ENCODE measurements at regions not wholly inside any gene's neighbourhood (a gene's known extent, or its start where the extent isn't known, plus 50 kb on each side); places are given as distances from the start of the nearest gene placed in this dataset.

GRCh38 chr12:60101715-60102114 is 505.9 kb downstream of the SLC16A7 start:
- no peak overlapping the region for H3K27ac Mint-ChIP-seq
- DNase-seq: no peak

GRCh38 chr12:60106214-60106613 is 510.4 kb downstream of the SLC16A7 start:
- H3K4me3 Mint-ChIP-seq: no peak overlapping the region
- H3K27me3 Mint-ChIP-seq: no peaks in the 10 kb centered on the region
- CTCF ChIA-PET: no interaction called here

More at GRCh38 chr12:60101715-60102114, 505.9 kb downstream of the SLC16A7 start:
- no peaks in the 10 kb centered on the region for H3K4me1 Mint-ChIP-seq
- H3K27me3 Mint-ChIP-seq: no peaks in the 10 kb centered on the region
- CTCF ChIA-PET: no interaction called here
- peaks cover 4% of the 10 kb centered on the region for H3K9me3 Mint-ChIP-seq
- no peaks in the 10 kb centered on the region for H3K36me3 Mint-ChIP-seq
- no peak overlapping the region for H3K4me3 Mint-ChIP-seq

GRCh38 chr12:60107992-60108391 is 512.2 kb downstream of the SLC16A7 start:
- H3K4me1 Mint-ChIP-seq: no peaks in the 10 kb centered on the region
- CTCF ChIA-PET: no interaction called here
- H3K27me3 Mint-ChIP-seq: no peaks in the 10 kb centered on the region
- H3K9me3 Mint-ChIP-seq: no peaks in the 10 kb centered on the region
- no peak overlapping the region for H3K4me3 Mint-ChIP-seq
- no peak for DNase-seq
- no peaks in the 10 kb centered on the region for H3K36me3 Mint-ChIP-seq
- no peak overlapping the region for H3K27ac Mint-ChIP-seq

More at GRCh38 chr12:60106214-60106613, 510.4 kb downstream of the SLC16A7 start:
- no peak for DNase-seq
- Mint-ChIP-seq H3K9me3 (no peaks in the 10 kb centered on the region), H3K4me1 (no peaks in the 10 kb centered on the region), H3K36me3 (no peaks in the 10 kb centered on the region), H3K27ac (no peak overlapping the region)

GRCh38 chr12:60112063-60112462 is 516.2 kb downstream of the SLC16A7 start:
- no peak overlapping the region for H3K4me3 Mint-ChIP-seq
- H3K9me3 Mint-ChIP-seq: peaks cover 2% of the 10 kb centered on the region
- H3K36me3 Mint-ChIP-seq: no peaks in the 10 kb centered on the region
- no peak overlapping the region for H3K27ac Mint-ChIP-seq
- no peak for DNase-seq
- H3K27me3 Mint-ChIP-seq: no peaks in the 10 kb centered on the region
- CTCF ChIA-PET: no interaction called here
- no peaks in the 10 kb centered on the region for H3K4me1 Mint-ChIP-seq

- CTCF ChIA-PET: no interaction called here
- Mint-ChIP-seq H3K27ac (no peak overlapping the region), H3K4me1 (no peaks in the 10 kb centered on the region), H3K27me3 (no peaks in the 10 kb centered on the region), H3K4me3 (no peak overlapping the region), H3K36me3 (no peaks in the 10 kb centered on the region), H3K9me3 (peaks cover 2% of the 10 kb centered on the region)
- DNase-seq: no peak
Measured at GRCh38 chr12:60112763-60113162, 516.9 kb downstream of the SLC16A7 start.

GRCh38 chr12:60114169-60114568 is 518.3 kb downstream of the SLC16A7 start:
- H3K27me3 Mint-ChIP-seq: no peaks in the 10 kb centered on the region
- no peaks in the 10 kb centered on the region for H3K36me3 Mint-ChIP-seq
- H3K4me3 Mint-ChIP-seq: no peak overlapping the region
- H3K9me3 Mint-ChIP-seq: peaks cover 2% of the 10 kb centered on the region
- DNase-seq: no peak
- H3K4me1 Mint-ChIP-seq: no peaks in the 10 kb centered on the region
- CTCF ChIA-PET: no interaction called here
- no peak overlapping the region for H3K27ac Mint-ChIP-seq

GRCh38 chr12:60119327-60119726 is 523.5 kb downstream of the SLC16A7 start:
- H3K27me3 Mint-ChIP-seq: no peaks in the 10 kb centered on the region
- CTCF ChIA-PET: no interaction called here
- DNase-seq: no peak
- H3K9me3 Mint-ChIP-seq: peaks cover 2% of the 10 kb centered on the region
- no peaks in the 10 kb centered on the region for H3K36me3 Mint-ChIP-seq
- no peak overlapping the region for H3K27ac Mint-ChIP-seq
- H3K4me3 Mint-ChIP-seq: no peak overlapping the region
- no peaks in the 10 kb centered on the region for H3K4me1 Mint-ChIP-seq

GRCh38 chr12:60120199-60120598 is 524.4 kb downstream of the SLC16A7 start:
- CTCF ChIA-PET: no interaction called here
- Mint-ChIP-seq H3K9me3 (peaks cover 2% of the 10 kb centered on the region), H3K4me1 (no peaks in the 10 kb centered on the region), H3K27ac (no peak overlapping the region), H3K27me3 (no peaks in the 10 kb centered on the region), H3K4me3 (no peak overlapping the region), H3K36me3 (no peaks in the 10 kb centered on the region)
- no peak for DNase-seq

- no peaks in the 10 kb centered on the region for H3K27me3 Mint-ChIP-seq
- DNase-seq: no peak
- CTCF ChIA-PET: no interaction called here
- peaks cover 3% of the 10 kb centered on the region for H3K9me3 Mint-ChIP-seq
- no peaks in the 10 kb centered on the region for H3K4me1 Mint-ChIP-seq
- no peak overlapping the region for H3K4me3 Mint-ChIP-seq
- no peak overlapping the region for H3K27ac Mint-ChIP-seq
- H3K36me3 Mint-ChIP-seq: no peaks in the 10 kb centered on the region
Measured at GRCh38 chr12:60123557-60123956, 527.7 kb downstream of the SLC16A7 start.

GRCh38 chr12:60137513-60137912 is 541.7 kb downstream of the SLC16A7 start:
- Mint-ChIP-seq H3K27ac (no peak overlapping the region), H3K4me1 (no peaks in the 10 kb centered on the region)
- DNase-seq: no peak

GRCh38 chr12:60138526-60138925 is 542.7 kb downstream of the SLC16A7 start:
- DNase-seq: no peak
- CTCF ChIA-PET: no interaction called here
- H3K4me1 Mint-ChIP-seq: no peaks in the 10 kb centered on the region
- H3K27me3 Mint-ChIP-seq: no peaks in the 10 kb centered on the region
- no peak overlapping the region for H3K4me3 Mint-ChIP-seq
- H3K36me3 Mint-ChIP-seq: no peaks in the 10 kb centered on the region
- H3K9me3 Mint-ChIP-seq: no peaks in the 10 kb centered on the region
- no peak overlapping the region for H3K27ac Mint-ChIP-seq

More at GRCh38 chr12:60137513-60137912, 541.7 kb downstream of the SLC16A7 start:
- H3K36me3 Mint-ChIP-seq: no peaks in the 10 kb centered on the region
- no peaks in the 10 kb centered on the region for H3K9me3 Mint-ChIP-seq
- CTCF ChIA-PET: no interaction called here
- H3K27me3 Mint-ChIP-seq: no peaks in the 10 kb centered on the region
- no peak overlapping the region for H3K4me3 Mint-ChIP-seq

- Mint-ChIP-seq H3K27me3 (no peaks in the 10 kb centered on the region), H3K4me3 (no peak overlapping the region), H3K4me1 (no peaks in the 10 kb centered on the region), H3K9me3 (no peaks in the 10 kb centered on the region), H3K27ac (no peak overlapping the region), H3K36me3 (no peaks in the 10 kb centered on the region)
- DNase-seq: no peak
- CTCF ChIA-PET: no interaction called here
Measured at GRCh38 chr12:60144395-60144794, 548.6 kb downstream of the SLC16A7 start.

- Mint-ChIP-seq H3K27me3 (no peaks in the 10 kb centered on the region), H3K27ac (no peak overlapping the region), H3K36me3 (no peaks in the 10 kb centered on the region), H3K9me3 (peaks cover 2% of the 10 kb centered on the region), H3K4me1 (no peaks in the 10 kb centered on the region), H3K4me3 (no peak overlapping the region)
- CTCF ChIA-PET: no interaction called here
- DNase-seq: no peak
Measured at GRCh38 chr12:60148109-60148508, 552.3 kb downstream of the SLC16A7 start.

- H3K27me3 Mint-ChIP-seq: no peaks in the 10 kb centered on the region
- H3K4me3 Mint-ChIP-seq: no peak overlapping the region
- no peaks in the 10 kb centered on the region for H3K36me3 Mint-ChIP-seq
- H3K9me3 Mint-ChIP-seq: peaks cover 2% of the 10 kb centered on the region
- CTCF ChIA-PET: no interaction called here
- H3K4me1 Mint-ChIP-seq: no peaks in the 10 kb centered on the region
- DNase-seq: no peak
- H3K27ac Mint-ChIP-seq: no peak overlapping the region
Measured at GRCh38 chr12:60148831-60149230, 553.0 kb downstream of the SLC16A7 start.

GRCh38 chr12:60152756-60153155 is 556.9 kb downstream of the SLC16A7 start:
- H3K27ac Mint-ChIP-seq: no peak overlapping the region
- no peaks in the 10 kb centered on the region for H3K36me3 Mint-ChIP-seq
- CTCF ChIA-PET: no interaction called here
- H3K27me3 Mint-ChIP-seq: no peaks in the 10 kb centered on the region
- no peak overlapping the region for H3K4me3 Mint-ChIP-seq
- H3K9me3 Mint-ChIP-seq: peaks cover 2% of the 10 kb centered on the region
- DNase-seq: no peak
- H3K4me1 Mint-ChIP-seq: no peaks in the 10 kb centered on the region

- no peaks in the 10 kb centered on the region for H3K36me3 Mint-ChIP-seq
- H3K27ac Mint-ChIP-seq: no peak overlapping the region
- peaks cover 4% of the 10 kb centered on the region for H3K9me3 Mint-ChIP-seq
- no peak for DNase-seq
- CTCF ChIA-PET: no interaction called here
- no peaks in the 10 kb centered on the region for H3K4me1 Mint-ChIP-seq
- H3K4me3 Mint-ChIP-seq: no peak overlapping the region
- H3K27me3 Mint-ChIP-seq: no peaks in the 10 kb centered on the region
Measured at GRCh38 chr12:60159761-60160160, 563.9 kb downstream of the SLC16A7 start.
